ENCODE measurements at regions not wholly inside any gene's neighbourhood (a gene's known extent, or its start where the extent isn't known, plus 50 kb on each side); places are given as distances from the start of the nearest gene placed in this dataset.
"Not testable (repeated sequence)": the region's sequence is repeated elsewhere in the genome, so short reads cannot be mapped to it uniquely, and the experiment has no call there.

DNA sequence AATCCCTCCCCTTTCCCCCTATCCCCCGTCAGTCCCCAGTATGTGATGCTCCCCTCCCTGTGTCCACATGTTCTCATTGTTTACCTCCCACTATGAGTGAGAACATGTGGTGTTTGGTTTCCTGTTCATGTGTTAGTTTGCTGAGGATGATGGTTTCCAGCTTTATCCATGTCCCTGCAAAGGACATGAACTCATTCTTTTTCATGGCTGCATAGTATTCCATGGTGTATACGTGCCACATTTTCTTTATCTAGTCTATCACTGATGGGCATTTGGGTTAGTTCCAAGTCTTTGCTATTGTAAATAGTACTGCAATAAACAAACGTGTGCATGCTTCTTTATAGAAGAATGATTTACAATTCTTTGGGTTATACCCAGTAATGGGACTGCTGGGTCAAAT is 165.6 kb upstream of the TENM4 start:
- DNase-seq (ENCODE audit: low read depth in 3 of 3), result not testable (repeated sequence)

DNA sequence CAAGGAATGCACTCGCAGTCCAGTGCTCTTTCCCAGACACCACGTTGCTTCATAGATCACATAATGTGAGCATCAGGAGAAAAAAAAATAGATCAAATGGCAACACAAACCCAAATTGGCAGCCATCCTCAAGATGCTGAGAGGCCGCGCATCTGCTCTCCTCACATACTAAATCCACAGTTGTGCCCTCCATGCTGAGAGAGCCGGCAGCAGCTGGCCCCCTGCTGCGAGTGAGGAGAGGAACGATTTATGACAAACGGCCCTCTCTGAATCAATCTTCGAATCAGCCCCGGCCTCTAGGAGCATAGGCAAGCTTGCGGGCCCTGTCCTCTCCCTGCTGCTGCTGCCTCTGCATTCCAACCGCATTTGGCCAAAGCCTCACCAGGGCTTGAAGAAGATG is 159.9 kb upstream of the TENM4 start:
- no peak for DNase-seq (ENCODE audit: low read depth in 3 of 3)

DNA sequence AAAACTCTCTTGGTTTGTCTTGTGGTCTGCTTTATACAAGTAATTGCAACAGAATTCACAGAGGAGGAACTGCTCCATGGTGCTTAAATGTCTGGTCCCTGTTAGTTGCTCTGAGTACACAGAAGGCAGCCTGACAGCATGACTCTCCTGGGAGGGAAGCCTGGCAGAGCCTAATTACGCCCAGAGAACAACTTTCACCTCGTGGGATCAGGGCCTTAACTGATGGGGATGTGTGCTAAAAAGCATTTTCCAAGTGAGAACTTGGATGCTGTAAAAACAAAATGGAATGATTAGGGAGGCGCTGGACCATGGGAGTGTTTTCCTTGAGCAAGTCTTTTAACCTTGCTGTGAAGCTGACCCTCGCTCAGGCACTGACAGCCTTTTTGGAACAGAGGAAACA is 154.0 kb upstream of the TENM4 start:
- no peak for DNase-seq (ENCODE audit: low read depth in 3 of 3)

DNA sequence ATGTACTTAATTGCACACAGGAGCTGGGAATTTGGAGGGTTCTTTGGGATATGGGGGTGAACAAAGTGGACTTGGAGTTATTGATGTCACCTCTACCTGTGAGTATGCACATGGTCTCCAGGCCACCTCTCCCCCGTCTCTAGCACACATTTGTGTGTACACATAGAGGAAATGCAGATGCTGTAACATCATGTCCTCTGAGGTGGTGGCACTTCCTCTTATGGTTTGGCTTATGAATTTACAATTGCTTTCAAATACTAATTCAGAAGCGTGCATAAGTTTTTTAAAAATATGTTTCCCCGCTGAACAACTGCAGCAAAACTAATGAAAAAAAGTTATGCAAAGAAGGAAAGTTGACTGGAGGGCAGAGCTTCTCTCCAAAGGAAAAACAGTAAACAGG is 152.0 kb upstream of the TENM4 start:
- DNase-seq (ENCODE audit: low read depth in 3 of 3), result no peak

DNA sequence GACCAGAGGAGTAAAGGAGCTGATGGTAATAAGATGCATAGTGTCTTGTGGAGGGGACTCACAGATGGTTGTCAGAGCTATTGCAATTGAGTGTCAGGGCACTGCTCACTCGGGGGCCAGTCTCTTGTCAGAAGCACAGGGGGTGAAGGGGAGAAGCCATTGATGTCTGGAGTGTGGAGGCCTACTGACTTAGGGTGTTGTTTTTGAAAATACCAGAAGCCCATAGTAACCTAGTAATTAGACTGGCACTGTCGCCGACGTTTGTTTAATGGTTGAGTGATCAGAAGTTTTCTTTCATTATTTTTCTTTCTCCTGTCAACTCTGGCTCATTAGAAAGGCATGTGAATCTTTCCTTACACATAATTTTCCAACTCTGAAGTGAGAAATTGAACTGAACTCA is 151.6 kb upstream of the TENM4 start:
- no peak for DNase-seq (ENCODE audit: low read depth in 3 of 3)

DNA sequence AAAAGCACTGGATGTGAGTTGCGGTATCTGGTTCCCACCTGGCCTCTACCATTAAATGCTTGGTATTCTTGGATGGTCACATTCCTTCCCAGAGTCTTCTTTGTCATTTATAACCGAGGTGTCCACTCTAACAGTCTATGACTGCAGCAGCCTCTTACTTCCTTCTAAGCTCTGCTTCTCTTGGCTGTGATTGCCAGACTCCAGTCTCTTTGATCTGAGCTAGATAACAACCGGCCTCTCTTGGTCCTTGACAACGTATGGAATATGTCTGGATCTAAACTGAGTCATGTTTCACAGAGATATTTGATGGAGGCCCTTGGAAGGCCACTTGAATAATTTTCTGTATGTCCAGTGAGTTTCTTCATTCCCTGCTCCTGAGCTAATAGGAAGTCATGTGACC is 141.6 kb upstream of the TENM4 start:
- no peak for DNase-seq (ENCODE audit: low read depth in 3 of 3)

DNA sequence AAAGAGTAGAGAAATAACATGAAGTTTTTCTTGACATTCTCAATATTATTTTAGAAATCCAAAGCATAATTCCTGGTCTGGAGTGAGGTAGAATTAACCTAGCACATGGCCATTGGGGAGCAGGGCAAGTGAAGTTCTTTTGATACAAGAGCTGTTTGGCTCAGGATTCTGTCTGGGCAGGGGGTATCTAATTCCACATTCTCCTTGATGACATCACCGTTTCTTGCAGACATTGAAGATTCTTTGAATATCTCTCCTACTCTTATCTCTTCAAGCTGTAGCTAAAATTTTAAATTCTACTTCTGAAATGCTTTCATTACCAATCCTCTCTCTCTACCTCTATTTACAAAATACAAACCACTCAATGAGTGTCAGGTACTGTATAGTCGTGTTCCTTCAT is 138.2 kb upstream of the TENM4 start:
- no peak for DNase-seq (ENCODE audit: low read depth in 3 of 3)

DNA sequence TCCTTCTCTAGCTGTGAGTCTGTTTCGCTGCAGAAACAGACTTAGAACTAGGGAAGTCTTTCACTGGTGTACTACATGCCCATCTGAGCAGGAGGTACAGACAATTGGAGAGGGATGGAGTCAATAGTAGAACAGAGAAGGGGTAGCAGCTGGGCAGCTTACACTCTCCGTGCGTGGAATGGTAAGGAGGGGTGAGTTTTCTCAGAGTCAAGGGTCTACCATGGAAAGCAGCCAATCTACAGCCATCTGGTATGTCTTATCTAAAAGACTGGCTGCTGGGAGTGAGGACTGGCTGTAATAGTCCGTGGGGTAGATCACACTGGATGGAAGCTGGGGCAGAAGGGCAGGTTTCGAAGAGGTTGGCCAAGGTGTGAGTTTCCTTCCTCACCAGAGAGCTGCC is 137.3 kb upstream of the TENM4 start:
- DNase-seq (ENCODE audit: low read depth in 3 of 3), result no peak

DNA sequence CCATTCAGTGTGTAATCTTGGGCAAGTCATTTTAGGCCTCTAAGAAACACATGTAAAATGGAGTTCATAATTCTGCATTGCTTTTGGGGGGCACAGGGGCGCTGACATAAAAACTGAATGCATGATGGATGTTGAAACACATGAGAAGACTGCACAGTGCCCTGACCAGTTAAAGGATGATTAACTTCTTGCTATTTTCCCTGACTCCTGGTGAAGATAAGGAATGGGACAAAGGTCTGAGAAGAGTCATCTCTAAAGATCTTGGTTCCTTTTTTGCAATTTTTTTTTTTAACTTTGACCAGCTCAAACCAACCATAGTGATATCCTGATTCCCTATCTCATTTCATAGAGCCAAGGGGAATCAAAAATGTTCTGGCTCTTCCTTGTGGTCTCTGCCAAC is 134.9 kb upstream of the TENM4 start:
- no peak for DNase-seq (ENCODE audit: low read depth in 3 of 3)

DNA sequence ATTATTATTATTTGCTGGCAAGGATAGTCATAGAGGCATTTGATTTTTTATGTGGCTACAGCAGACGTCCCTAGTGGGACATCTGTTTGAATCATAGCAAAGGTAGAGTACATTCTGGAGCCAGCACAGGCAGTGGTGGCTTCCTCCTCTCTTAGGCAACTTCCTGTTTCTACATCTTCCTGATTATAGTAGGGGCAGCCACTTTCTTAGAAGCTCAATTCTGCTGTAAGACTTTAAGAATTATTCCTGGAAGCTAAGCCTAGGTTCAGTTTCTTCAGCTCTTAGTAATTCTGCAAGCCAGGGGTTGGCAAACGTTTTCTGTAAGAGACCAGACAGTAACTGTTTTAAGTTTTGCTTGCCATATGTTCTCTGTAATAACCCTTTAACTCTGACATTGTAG is 129.3 kb upstream of the TENM4 start:
- no peak for DNase-seq (ENCODE audit: low read depth in 3 of 3)

DNA sequence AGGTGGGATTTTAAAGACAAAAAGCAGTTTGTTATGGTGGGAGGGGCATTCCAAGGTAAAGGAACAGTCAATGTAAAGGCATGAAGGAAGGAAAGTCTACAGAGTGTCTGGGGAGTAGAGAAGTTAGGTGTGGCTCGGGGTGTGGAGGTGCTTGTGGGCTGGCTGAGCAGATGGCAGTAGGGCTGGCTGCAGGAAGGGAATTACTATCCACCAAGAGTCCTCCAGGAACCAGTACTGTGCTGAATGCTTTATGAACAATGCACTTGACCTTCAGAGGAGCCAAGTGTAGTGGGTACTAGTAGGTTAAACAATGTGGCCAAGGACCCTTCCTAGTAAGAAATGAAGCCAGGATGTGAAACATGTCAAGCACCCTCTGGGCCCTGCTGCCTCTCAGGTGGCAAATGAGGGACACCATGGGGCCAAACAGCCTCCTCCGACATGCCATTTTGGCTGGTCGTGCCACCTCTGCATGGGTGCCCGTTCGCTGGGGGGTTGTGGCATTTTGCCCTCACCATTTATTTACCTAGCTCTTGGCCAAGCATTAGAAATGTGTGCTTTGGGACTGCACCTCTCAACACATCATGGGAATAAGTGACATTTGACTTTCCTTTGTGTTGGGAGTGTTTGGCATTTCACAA is 123.6 kb upstream of the TENM4 start:
- no peak for DNase-seq (ENCODE audit: low read depth in 3 of 3)

DNA sequence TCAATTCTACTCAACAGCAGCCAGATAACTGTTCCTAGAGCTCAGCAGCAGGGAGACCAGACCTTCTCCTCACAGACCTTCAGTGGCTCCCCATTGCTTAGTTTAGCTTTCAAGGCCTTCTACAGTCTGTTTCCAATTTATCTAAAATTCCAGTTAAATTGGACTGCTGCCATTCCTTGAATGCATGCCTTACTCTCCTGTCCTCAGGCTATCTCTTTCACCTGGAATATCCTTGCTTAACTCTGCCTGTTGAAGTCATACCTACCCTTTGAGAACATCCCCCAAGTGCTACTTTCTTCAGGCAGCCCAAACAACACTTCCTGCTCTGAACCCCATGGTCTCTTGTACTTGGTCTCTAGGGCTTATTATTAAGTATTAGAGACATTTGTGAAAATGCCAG is 120.7 kb upstream of the TENM4 start:
- no peak for DNase-seq (ENCODE audit: low read depth in 3 of 3)

DNA sequence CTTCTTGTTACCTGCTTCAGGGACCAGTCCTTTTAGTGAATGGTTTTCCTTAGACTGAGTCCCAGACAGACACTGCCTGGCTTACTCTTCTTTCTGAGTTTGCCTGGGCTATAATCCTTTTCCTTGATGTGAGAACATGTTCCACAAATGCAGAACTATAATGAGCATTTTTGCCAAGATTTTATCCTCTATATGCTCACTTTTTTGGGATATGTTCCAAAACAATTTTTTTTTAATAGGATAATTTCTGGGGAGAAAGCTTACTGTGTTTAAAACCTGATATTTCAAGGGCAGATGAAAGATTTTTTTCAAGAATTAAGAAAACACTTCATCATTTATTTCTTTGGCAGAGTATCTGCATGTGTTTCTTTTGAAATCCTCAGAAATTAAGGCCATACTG is 110.0 kb upstream of the TENM4 start:
- no peak for DNase-seq (ENCODE audit: low read depth in 3 of 3)

DNA sequence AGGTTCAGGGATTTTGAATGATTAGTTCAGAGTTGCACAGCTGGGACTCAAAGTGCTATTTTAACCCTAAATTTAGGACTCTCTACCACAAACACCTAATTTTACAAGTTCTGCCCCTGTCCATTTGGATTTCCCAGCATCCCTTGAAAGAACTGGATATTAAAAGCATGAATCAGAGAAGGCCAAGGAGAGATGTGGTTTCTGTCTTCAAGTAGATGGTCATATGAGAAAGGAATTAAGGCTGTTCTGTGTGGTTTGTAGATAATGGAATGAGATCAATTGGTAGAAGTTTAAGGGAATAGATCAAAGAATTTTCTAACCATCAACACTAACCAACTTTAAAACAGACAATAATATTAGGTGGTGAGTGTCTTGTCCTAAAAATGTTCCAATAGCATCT is 106.4 kb upstream of the TENM4 start:
- no peak for DNase-seq (ENCODE audit: low read depth in 3 of 3)

DNA sequence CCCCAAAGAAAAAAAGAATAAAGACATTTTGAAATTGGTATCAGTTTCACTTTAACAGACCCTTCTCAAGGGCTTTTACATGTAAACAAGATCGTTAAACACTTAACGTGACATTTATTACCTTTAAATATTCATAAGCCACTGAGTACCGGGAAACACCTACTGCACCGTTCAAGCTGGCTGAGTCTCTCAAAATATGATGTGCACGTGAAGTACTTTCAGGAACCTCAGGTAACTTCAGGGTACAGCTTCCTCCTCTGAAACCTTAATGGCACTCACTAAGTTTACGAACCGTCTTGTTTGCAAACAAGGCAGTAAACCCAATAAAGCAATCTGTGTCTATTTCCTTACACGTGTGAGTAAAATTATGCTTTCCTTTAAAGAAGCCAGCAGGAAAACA is 105.5 kb upstream of the TENM4 start:
- DNase-seq (ENCODE audit: low read depth in 3 of 3), result no peak

DNA sequence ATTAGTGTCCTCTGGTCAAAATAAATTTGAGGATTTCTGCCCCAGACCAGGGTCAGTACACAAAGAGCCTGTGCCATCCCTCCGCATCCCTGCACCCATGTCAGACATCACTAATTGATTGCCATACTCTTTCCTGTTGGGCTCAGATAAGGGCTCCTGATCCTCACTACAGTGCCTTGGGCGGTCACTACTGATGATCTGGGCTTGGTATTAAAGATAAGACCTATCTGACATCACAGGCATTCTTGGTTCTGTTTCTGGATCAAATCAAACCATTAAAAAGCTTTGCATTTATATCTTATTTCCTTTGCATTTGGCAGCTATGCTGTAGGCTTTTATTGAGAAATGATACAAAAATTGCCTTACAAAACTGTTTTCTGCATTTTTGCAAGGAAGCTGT is 103.5 kb upstream of the TENM4 start:
- no peak for DNase-seq (ENCODE audit: low read depth in 3 of 3)

DNA sequence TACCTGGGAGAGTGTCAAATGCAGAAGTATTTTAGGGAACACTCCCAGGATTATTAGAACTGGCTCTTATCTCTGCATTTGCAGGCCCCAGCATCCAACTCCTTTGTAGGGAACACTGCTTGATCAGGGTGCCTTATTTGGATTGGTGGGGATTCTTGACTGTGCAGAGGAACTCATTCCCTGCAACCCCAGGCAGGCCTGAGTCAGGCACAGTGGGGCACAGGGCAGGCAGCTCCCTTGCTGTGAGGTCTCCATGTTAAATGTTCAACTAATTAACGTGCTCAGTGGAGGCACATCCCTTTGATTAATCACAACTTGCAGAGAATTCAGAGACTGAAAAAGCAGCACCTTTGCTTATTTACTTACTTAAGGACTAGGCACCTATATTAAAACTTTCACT is 102.3 kb upstream of the TENM4 start:
- no peak for DNase-seq (ENCODE audit: low read depth in 3 of 3)

DNA sequence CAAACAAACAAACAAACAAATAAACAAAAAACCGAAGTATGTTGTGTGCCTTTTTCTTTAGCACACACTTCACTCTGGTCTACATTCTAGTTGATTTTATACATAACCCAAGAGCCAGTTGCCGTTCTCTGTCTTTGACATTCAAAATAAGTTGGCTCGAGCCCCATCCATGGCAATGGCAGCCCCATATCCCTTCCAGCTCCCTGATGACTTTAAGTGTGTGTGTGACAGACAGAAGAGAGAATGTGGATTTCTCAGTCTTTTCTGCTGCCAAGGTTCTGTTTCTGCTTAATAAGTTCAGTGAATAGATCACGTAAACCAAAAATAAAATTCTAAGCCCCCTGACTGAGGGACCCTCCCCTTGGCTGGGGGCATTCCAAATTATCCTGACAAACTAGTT is 100.6 kb upstream of the TENM4 start:
- no peak for DNase-seq (ENCODE audit: low read depth in 3 of 3)

DNA sequence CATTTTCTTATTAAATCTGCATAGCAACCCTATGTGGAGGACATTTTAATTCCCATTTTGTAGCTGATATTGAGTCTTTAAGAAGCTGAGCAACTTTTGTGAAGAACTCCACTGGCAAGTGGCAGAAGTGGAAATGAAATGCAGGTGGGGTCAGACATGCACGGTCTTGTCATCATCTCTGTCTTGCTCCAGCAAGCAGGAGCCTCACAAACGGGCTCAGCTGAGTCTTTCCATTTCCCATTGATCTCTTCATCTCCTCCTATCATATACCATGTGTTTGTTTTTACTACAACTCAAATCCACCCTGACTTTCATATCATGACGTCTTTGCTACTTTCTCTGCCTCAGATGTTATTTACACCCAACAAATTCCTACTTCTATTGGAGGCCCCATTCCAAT is 97.9 kb upstream of the TENM4 start:
- no peak for DNase-seq (ENCODE audit: low read depth in 3 of 3)

DNA sequence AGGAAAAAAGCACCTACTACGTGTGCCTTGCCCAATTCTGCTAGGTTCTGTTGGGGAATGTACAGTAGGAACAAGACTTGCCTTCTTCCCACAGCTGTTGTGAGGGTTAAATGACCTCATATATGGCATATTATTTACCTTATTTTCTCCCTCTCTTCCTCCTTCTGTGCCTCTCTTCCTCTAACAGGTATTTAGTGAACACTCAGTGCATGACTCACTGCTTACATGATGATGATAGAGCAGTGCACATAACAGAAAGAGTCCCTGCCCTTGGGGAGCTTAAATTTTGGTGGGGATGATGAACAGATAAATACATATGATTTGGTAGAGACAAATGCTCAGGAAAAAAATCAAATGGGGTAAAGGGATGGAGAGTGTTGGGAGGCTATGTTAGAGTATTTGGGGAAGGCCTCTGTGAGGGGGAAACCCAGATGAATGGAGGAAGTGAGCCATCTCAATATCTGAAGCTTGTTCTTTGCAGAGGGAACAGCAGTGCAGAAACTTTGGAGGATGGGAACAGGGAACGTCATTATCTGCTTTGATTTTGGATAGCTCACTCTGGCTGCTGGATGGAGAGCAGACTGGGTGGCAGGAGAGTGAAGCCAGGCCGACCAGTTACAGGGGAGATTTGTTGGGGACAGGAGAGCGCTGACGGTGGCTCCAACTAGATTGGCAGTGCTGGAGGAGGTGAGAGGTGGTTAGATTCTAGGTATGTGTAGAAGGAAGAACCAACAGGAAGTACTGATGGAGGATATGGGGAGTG is 95.5 kb upstream of the TENM4 start:
- no peak for DNase-seq (ENCODE audit: low read depth in 3 of 3)

DNA sequence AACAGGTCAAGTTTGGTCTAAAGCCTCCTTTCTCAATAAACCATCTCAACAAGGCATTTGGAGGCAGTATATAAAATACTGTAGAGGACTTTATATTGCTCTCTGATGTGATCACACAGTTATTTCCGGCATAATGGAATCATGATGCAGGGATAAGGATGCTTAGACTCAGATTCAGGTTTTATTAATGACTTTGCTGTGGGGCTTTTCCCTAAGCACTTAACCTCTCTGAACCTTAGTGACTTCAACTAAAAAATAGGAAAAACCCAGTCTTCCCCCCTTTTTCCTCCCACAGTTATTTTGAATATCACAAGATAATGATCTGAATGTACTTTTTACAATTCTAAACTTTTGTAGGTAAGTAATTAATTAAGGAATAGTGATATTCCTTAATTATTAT is 94.8 kb upstream of the TENM4 start:
- DNase-seq (ENCODE audit: low read depth in 3 of 3), result no peak

DNA sequence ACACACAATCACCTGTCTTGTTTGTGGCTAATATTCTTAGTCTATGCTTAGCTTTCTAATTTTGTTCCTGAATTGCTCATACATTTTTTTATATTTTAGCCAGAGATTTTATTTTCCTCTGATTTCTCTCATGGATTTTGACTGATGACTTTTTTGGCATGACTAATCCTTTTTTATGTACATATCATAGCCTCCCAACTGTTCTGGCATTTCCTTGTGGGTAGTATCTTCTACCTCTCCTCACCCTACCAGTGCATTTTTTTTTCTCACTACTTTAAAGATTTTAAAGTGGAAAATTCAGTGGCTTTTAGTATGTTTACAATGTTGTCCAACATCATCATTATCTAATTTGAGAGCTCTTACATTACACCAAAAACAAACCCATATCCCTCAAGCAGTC is 84.4 kb upstream of the TENM4 start:
- no peak for DNase-seq (ENCODE audit: low read depth in 3 of 3)

DNA sequence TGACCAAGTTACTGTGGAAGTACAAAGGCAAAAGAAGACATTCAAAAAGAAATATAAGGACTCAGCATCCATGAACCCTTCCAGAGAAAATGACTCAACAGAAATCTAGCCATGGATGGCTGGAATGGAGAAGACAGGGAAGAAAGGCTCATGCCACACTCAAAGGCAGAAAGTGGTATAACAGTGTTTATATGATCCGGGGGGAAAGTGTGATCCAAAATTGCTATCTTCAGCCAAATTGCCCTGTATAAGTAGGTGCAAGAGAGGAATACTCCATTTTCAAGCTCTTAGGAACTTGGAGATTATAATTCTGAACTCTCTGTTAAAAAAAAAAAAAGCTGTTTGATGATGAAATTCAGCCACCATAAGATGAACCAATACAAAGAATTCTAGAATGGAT is 81.8 kb upstream of the TENM4 start:
- no peak for DNase-seq (ENCODE audit: low read depth in 3 of 3)

DNA sequence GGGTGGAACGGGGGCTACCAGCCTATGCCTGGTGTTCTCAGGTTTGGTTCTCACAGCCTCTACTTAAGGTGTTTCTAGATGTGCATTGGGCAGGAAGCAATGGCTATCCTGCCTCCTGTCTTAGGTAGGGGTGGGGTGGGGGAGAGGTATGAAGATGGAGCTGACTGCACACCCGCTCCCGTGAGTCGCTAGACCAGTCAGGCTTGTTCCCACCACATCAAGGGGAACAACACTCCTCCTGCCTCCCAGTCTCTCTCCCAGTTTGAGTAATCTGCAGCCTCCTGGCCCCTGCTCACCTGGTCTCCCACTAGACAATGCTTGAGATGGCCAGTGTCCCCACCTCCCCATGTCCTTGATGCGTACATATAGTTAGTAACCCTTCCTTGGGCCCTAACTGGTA is 79.3 kb upstream of the TENM4 start:
- DNase-seq (ENCODE audit: low read depth in 3 of 3), result no peak

Data from stimulated activated CD4-positive, alpha-beta T cell treated with anti-CD3 and anti-CD28 coated beads, TNF-alpha, amount 100 ng/mL, for 24 hours (primary cell).